Astrocyte of the cerebellum (primary cell): ENCODE measurements at regions not wholly inside any gene's neighbourhood (a gene's known extent, or its start where the extent isn't known, plus 50 kb on each side); places are given as distances from the start of the nearest gene placed in this dataset.

ENCODE experiments used
- DNase-seq: peaks from one replicate; pipeline ENCODE4 v3.0.0-alpha.2; 2011; ENCODE audit warnings: low read depth
- H3K4me3 ChIP-seq: 2 replicates; pipeline ENCODE4 v1.5.1; 2011; ENCODE audit warnings: mild to moderate bottlenecking, low read depth, low read length, moderate library complexity
- in situ Hi-C: cut with HindIII; loops from 2 replicates; pipeline ENCODE4 v1.10.0; 2017; ENCODE audit warnings: low sequenced_read_pairs
- TF ChIP-seq, protein P1 (sequence below): IDR thresholded peaks from 2 replicates; pipeline ENCODE4 v1.5.1; 2012; ENCODE audit warnings: low read length, low read depth, moderate library complexity, mild to moderate bottlenecking; ENCODE audit errors: missing control alignments

DNA sequence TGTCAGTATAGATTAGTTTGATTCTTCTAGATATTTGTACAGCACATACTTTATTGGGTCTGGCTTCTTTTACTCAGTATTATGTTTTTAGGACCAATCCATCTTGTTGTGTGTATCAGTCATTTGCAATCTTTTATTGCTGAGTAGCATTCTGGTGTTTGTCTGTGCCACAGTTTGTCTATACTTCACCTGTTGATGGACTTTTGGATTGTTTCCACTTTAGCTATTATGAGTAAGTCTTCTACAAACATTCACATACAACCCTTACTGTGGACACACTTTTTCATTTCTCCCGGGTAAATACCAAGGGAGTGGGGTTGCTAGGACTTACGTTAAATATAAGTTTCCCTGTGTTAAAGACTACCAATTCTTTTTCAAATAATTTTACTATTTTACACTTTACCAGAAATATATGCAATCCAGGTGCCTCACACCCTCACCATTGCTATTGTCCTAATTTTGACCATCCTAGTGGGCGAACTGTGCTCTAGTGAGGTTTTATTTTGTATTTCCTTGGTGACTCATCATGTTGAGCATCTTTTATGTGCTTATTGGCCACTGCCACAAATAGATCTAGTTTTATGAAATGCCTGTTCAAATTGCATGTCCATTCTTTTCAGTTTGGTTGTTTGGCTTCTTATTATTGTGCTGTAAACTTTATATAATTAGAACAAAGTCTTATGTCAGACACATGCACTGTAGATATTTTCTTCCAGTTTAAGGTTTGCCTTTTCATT is 304.7 kb upstream of the TMTC1 start:
- DNase-seq = no peak
- in situ Hi-C loops = no loop called here
- TF ChIP-seq, protein P1, sequence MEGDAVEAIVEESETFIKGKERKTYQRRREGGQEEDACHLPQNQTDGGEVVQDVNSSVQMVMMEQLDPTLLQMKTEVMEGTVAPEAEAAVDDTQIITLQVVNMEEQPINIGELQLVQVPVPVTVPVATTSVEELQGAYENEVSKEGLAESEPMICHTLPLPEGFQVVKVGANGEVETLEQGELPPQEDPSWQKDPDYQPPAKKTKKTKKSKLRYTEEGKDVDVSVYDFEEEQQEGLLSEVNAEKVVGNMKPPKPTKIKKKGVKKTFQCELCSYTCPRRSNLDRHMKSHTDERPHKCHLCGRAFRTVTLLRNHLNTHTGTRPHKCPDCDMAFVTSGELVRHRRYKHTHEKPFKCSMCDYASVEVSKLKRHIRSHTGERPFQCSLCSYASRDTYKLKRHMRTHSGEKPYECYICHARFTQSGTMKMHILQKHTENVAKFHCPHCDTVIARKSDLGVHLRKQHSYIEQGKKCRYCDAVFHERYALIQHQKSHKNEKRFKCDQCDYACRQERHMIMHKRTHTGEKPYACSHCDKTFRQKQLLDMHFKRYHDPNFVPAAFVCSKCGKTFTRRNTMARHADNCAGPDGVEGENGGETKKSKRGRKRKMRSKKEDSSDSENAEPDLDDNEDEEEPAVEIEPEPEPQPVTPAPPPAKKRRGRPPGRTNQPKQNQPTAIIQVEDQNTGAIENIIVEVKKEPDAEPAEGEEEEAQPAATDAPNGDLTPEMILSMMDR = no peak
- no peak overlapping the region for H3K4me3 ChIP-seq

DNA sequence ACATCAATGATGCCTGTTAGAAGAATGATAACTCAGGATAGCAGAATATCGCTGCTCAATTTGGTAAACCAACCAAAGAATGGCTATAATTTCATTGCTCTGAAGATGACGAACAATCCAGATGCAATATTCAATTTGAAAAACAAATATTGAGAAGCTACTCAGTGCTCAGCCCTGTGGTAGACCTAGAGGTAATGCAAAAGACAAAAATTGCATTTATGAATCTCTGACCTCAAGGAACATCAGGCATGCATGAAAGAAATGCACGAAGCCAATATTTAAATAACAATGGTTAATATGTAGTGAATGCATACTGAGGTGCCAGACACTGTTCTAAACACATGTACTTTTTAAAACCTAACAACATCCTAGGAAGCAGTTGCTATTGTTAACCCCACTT is 298.6 kb upstream of the TMTC1 start:
- TF ChIP-seq, protein P1 = no peak
- in situ Hi-C loops = no loop called here
- DNase-seq = no peak
- no peak overlapping the region for H3K4me3 ChIP-seq

DNA sequence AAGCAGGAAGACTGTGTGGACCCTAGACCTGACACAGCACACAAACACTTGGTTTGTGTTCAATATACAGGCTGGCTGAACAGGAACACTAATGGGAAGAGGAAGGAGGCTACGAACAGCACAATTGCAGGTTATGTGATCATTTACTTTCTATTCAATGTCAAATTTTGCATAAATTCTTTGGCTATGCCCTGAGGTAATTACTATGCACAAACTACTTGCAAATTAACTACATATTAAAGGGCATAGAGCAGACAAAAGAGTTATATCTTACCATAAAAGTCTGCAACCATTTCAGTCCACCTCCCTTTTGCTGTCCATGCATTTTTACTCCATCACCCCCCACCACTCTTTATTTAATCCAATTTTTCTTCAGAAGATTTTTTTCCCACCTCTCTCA is 291.2 kb upstream of the TMTC1 start:
- no peak overlapping the region for H3K4me3 ChIP-seq
- in situ Hi-C loops = no loop called here
- no peak for DNase-seq
- TF ChIP-seq, protein P1 = no peak

DNA sequence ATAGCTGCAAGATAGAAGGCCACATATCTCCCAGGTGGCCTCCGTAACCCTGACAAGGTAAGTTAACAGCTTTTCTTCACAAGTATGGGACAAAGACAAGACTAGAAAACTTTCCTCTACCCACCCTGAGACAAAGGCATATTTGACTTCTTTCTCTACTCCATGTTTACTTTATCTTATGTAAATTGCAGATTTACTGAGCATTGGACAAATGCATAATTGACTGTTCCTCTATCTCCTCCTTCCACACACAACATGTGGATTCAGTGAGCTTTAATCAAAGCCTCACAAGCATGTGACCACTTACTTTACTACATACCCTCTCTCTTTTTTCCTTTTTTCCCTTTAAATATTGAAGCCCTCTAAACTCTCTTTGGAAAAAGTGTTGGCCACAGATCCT is 289.1 kb upstream of the TMTC1 start:
- in situ Hi-C loops = no loop called here
- no peak for DNase-seq
- no peak overlapping the region for H3K4me3 ChIP-seq
- TF ChIP-seq, protein P1 = no peak

DNA sequence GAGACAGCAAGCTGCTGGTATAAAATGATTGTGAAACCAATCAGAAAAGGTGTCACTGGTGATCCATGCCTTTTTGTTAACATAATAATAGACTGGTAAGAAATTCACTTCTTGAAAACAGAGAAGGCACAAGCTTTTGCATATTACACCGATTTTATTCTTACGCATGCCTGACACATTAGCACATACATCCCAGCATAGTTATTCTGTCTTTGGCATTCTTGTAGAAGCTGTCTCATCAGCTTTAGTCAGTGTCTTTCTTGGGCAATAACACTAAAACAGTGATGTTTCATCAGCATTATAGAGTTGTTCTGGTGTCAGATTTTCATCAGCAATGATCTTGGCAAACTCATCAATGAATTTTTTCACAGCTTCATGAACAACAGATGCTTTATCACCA is 283.4 kb upstream of the TMTC1 start:
- no peak overlapping the region for H3K4me3 ChIP-seq
- in situ Hi-C loops = no loop called here
- TF ChIP-seq, protein P1 = no peak
- DNase-seq = no peak

DNA sequence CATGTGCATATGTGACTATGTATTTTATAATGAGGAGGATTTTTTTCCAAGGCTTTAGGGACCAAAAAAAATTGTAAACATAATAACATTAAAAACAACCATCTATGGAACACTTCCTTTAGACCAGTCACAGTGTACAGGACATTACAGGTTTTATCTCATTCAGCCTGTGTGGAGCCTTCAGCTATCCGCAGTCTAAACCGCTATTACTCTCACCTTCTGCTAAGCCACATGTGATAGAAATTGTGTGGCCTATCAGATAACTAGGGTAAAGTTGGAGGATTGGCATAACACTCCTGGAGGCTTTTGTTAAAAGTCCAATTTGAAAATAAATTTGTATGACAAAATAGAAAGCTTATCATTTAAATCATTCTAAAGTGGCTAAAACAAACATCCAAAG is 281.2 kb upstream of the TMTC1 start:
- TF ChIP-seq, protein P1 = no peak
- DNase-seq = no peak
- in situ Hi-C loops = no loop called here
- no peak overlapping the region for H3K4me3 ChIP-seq

DNA sequence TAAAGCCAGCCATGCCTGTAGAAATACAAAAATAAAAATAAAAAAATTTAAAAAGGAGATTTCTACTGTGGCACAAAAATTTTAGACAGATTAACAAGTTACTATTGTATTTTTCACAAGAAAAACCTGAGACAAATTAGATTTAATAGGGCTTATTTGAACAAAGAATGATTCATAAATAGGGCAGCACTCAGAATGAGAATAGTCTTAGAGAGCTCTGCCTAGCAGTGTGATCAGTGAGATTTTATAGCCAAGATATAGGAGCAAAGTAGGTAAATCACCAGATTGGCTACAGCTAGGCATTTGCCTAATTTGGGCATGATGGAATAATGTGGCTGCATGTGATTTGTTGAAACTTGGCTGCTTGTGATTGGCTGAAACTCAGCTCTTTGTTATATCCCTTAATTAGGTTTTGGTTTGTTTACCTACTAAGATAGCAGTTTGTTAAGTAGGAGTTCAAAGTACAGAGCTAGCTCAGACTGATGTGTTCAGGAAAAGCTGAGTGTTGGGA is 279.7 kb upstream of the TMTC1 start:
- no peak overlapping the region for H3K4me3 ChIP-seq
- in situ Hi-C loops = no loop called here
- TF ChIP-seq, protein P1 = no peak
- no peak for DNase-seq
